IPS DF 4.7 (cell line): ENCODE measurements at regions not wholly inside any gene's neighbourhood (a gene's known extent, or its start where the extent isn't known, plus 50 kb on each side); places are given as distances from the start of the nearest gene placed in this dataset.
"Not testable (repeated sequence)": the region's sequence is repeated elsewhere in the genome, so short reads cannot be mapped to it uniquely, and the experiment has no call there.

Experiments used
- DNase-seq: peaks from one replicate; pipeline ENCODE4 v3.0.0-alpha.2; 2013; ENCODE audit warnings: low spot score; ENCODE audit errors: extremely low read depth

DNA sequence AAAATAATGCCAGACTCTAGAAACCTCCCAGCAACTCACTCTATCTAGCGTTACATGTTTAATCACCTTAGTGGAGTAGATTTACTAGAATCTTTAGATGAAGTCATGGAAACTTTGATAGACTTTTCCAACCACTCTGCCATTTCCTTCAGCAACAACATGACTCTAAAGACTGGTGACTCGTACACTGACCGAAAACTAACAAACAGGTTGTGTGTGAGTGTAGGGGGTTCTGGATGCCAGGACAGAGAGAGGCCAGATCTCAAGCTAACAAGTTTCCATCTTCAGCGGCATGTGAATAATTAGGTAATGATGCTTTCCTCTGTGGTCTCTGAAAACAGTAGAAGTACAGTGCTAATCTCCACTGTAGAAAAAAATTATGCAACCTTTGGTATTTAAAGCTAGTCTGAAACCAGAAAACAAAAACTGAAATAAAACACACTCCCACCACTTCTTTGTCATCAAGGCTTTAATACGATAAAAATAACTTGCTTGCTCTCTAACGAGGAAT is 286.4 kb downstream of the PRDM5 start:
- no peak for DNase-seq

DNA sequence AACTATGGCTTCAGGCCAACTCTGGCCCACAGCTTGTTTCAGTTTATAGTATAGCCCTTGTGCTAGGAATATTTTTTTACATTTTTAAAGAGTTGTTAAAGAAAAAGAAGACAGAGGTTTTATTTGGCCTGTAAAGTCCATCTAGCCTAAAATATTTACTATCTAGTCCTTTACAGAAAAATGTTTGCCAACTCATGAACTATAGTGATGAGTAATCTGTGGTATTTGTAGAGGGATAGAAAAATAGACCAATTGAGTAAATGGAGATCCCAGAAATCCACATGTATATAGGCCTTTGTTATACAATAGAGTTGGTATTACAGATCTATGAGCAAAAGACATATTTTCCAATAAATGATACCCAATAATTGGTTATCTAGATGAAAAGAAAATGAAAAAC is 288.7 kb downstream of the PRDM5 start:
- DNase-seq: no peak

DNA sequence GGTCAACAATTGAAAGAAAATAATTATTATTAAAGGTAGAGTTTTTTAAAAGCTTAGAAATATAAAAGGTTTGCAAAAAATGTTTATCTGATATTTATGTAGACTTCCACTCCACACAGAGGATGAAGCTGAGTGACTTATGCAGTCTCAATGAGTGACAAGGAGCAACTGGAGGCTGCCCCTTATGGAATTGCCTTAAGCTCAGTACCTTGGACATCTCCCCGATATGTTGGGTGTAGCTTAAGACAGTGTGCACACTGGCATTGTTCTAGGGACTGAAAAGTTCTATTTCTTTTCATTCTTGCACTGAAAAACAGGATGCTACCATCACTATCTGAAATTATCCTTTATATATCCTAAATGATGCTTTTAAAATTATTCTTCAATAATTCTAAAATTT is 292.1 kb downstream of the PRDM5 start:
- DNase-seq: no peak

DNA sequence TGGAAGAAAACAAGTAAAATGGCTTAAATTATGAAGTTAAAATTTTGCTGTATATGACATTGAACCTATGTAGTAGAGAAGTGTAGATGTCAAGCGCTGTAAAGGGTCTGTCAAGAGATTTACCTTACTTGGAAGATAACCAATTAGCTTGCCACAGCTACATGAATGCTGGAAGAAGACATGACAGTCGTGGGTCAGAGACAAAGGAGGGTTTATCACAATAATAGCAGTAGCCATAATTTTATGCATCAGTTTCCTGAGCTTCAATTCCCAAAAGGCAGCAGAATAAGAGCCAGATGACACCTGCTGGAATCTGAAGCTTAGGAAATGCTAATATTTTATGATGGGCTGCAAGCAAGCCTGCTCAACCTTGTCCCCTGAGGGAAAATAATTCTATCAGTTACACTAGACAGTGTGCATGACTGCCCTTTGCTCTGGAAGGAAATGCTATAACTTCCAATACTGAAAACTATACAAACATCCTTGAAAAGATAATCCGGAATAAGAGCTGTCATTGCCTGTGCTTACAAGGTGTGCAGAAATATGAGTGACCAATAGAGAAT is 292.9 kb downstream of the PRDM5 start:
- no peak for DNase-seq

DNA sequence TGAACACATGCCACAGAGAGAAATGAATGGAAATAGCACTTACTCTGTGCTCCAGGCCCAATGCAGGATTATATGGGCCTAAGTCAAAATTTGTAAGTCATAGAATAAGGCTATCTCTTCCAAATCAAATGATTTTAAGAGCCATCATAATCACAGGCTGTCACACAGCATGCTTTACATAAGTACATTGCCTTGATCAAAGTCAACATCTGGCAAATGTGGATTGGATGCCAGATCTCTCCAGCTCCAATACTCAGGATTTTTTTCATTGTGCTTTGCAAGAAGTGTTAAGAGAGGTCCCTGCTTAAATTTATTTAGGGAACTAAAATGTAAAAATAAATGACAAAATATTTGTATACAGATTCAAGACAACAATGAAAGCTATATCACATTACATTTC is 299.9 kb downstream of the PRDM5 start:
- DNase-seq: no peak

DNA sequence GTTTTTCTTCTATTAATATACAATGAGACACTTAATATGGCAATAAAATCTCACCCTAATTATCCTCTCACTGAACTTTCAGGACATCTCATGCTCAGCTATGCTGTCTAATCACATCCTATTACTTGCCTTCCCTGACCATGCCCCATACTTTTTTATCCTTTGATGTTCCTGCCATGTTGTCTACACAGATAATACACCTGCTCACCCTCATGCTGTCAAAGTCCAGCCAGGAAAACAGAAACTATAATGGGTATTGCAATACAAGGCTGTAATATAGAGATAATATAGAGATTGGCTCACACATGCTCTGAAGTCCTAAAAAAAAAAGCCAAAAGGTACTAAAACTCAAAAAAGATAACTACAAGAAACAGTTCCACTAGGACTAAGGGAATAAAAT is 305.4 kb downstream of the PRDM5 start:
- no peak for DNase-seq

DNA sequence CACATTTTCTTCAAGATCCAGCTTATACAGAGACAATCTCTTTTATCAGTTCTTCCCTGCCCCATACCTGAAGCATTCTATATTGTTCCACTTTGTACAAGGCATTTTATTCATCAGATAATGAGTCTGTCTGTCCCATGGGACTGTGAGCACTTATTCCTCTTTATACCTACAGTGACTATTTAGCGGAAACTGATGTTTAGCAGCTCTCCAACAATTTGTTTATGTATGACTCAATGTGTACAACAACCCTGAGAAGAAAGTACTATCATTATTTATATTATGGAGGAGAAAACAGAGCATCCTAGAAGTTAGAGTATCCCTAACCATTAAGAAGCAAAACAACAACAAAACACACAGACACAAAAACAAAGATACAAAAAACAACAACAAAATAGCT is 306.5 kb downstream of the PRDM5 start:
- DNase-seq: no peak

DNA sequence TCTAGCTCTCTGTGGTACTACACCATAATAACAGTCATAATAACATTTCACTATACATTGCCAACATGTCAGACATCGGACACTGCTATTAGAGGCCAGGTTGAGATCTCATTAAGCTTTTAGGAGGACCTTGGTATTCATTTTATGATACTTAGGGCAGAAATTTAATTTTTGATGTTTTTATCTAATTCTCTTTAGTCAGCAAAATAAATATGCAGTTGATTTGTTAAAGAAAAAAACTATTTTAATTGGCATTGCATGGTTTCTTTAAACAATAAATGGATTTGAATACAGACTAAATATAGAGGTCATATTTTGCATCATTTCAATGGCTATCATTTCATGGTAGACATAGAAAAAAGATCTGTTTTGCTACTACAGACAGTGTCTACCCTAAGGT is 308.7 kb downstream of the PRDM5 start:
- no peak for DNase-seq

DNA sequence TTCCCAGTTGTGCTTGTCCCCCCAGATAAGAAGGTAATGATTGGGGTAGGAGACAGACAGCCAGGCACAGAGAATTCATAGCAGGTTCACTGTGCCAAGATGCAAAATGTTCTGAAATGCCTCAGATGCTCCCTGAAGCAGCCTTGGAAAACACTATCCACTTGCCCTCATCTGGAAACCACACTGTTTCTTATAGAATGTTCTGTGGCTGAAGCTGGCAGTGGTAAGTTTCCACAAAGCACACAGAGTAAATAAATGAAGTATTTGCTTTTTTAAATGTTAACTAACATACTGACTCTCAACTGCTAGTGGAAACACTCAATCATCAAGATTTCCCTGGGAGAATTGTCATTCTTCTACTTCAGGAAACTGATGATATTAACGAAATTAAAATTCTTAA is 311.4 kb downstream of the PRDM5 start:
- DNase-seq: no peak

DNA sequence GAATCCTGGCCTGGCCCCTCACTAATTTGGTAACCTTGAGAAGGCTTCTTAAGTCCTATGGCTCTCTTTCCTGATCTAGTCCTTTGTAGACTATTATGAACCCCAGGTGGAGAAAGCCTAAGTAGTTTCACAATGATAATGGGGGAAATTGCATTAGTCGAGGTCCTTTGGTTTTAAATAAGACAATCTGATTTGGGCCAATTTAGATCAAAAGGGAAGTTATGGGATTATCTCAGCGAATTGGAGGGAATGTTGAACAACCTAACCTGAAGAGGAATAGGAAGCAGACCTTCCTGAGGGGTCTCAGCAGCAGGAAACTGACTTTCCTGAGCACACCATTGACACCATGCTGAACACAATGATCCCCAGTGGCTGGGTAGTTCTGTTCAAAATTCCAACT is 331.5 kb downstream of the PRDM5 start:
- DNase-seq: no peak

DNA sequence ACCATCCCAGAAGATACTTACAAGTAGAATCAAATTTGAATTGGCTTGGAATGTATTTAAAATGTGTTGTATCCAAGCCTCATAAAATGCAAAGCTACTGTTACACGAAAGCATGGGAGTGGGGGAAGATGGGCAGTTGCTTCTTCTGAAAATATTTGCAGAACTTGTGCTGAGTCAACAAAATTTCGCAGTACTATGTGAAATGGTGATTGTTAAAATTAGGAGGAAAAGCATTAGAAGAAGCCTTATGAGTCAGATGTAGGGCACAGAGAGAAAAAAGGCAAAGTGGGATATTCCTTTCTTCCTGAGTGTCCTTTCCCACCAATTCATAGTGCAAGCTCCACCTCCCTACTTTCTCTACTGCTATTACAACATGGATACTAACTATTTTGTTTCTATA is 332.7 kb downstream of the PRDM5 start:
- no peak for DNase-seq

DNA sequence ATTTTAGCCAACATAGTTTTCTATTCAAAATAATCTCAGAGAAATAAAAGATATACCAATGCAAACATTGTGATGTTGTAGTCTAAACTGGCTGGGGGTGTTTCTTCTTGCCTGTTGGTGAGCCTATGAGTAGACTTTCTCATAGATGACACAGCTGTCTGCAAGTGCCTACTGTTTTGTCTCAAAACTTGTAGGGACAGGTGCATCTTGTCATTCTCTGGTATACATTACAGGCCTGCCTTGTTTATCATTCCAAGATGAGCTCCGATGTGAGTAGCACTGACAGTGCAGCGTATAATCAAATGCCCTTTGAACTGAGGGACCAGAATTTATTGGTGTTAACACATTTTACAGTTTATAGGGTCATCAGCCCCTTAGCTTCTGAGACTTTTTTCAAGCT is 353.8 kb downstream of the PRDM5 start:
- no peak for DNase-seq

DNA sequence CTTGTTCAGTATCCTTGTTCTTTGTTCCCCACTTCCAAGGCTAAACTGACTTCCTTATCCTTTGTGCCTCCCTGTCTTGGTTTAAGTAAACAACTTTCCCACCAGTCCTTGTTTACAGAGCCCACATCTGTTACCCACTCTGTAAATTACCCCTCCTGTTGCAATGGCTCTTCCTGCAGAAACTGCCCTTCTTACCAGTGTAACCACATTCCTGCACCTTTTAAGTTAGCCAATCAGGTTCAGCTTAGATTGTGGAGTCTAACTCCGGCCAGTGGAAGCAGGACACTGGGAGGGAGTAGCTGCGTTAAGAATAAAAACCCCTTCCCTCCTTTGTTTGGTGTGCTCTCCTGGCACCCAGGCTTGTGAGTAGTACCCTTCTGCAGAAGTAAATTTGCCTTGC is 360.9 kb downstream of the PRDM5 start:
- no peak for DNase-seq

DNA sequence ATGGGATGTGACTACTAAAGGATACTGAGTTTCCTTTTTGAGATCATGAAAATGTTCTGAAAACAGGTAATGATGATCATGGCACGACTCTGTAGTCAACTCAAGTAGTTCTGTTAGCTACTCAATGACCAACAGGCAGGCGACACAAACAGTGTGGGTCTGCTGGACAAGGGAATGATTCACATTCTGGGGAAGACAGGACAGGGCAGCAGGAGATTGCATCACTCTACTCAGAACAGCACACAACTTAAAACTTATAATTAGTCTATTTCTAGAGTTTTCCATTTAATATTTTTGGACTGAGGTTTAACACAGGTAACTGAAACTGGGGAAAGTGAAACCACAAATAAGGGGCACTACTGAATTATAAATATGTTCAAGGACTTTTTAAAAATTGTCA is 365.2 kb downstream of the PRDM5 start:
- DNase-seq: no peak

DNA sequence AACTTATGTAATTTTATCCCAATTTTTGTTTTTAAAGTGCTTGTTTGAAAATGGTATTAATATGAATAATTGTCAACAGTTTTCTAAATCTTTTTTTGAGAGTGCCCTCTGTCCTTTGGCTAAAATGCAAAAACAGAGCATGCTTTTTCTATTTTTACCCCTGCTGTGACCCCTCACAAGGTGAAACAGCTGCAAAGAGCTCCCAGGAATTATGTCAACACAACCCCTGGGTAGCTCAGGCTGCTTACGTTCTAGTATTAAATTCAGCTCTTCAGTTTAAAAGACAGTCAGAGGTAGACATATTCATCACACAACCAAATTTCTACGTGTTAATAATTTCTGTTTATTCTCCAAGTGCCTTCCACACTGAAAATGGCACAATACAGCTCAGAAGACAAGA is 367.5 kb downstream of the PRDM5 start:
- DNase-seq: no peak

DNA sequence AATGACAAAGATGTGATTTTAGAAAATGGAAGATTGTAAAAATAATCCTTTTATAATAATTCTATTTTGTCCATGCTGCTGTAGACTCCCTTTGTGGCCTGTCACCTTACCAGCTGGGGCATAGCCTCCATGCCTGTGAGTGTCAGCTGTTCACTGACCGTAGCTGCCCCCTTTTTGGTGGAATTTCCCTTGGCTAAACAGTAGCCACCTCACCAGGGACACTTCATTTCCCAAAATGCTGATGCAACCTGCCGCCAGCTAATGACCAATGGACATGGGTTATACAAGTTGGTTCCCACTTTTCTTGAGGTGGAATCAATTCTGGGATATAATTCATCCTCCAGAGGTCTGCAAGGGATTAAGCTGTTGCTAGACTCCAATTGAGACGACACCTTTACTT is 368.4 kb downstream of the PRDM5 start:
- no peak for DNase-seq

DNA sequence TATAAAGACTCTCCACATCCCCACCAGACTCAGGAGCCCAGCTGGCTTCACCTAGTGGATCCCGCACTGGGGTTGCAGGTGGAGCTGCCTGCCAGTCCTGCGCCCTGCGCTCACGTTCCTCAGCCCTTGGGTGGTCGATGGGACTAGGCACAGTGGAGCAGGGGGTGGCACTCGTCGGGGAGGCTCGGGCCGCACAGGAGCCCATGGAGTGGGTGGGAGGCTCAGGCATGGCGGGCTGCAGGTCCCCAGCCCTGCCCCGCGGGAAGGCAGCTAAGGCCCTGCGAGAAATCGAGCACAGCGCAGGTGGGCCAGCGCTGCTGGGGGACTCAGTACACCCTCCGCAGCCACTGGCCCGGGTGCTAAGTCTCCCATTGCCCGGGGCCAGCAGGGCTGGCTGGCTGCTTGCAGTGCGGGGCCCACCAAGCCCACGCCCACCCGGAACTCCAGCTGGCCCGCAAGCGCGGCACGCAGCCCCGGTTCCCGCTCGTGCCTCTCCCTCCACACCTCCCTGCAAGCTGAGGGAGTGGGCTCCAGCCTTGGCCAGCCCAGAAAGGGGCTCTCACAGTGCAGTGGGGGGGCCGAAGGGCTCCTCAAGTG is 371.8 kb downstream of the PRDM5 start:
- DNase-seq: not testable (repeated sequence)

DNA sequence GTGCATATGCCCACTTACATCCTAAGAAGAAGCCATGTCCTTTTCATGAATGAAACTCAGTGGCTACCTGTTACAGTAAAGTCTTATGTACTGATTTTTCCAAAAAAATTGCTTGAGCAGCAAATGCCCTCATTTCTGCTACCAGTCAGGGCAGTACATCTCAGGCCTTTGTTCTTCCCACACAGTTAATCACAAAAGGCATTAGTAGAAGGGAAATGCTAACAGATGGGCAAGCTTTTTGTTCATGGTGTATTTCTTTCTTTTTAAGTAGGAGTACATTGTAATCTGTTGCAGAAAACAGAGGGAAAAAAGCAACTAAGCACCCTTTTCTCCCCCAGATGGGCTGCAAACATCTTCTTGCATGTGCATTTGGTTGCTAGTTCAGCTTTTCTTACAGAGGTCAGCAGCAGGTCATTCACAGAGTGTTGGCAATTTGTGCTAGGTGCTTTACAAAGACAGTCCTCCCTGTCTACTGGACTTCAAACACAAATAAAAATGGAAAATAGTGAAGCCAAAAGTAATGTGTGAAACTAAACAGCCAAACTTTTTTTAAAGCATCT is 373.4 kb downstream of the PRDM5 start:
- no peak for DNase-seq

DNA sequence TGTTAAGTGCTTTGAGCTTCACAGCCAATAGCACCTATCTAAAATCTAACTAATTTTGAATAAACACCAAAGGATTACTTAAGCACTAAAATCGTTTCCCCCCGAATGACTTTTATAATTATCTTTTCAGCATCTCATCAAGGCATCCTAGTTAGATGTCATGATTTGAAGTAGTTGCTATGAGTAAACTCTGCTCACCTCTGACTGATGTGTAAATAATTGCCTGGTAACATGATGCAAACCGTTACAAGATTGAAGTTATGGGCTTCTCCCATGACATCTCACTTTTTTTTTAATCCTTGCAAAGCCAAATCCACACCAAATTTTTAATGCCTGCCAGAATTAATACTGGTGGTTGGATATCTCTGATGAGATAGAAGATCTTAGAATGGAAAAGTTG is 377.1 kb downstream of the PRDM5 start:
- DNase-seq: no peak

DNA sequence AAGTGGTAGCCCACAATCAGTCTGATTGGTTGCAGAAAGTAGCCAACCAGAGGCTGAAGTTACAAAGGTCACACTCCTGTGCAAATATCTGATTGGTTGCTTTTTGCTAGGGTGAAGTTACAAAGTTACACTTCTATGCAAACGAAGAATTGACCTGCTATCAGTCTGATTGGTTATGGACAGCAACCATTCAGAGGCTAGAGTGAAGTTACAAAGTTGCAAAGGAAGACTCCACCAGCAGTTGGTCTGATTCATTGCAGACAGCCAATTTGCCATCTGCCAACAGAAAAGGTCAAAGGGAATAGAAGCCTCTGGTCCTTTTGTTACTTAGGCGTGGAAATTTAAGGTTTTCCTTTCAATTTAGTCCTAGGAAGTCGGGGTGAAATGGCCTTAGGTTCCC is 377.7 kb downstream of the PRDM5 start:
- DNase-seq: no peak

DNA sequence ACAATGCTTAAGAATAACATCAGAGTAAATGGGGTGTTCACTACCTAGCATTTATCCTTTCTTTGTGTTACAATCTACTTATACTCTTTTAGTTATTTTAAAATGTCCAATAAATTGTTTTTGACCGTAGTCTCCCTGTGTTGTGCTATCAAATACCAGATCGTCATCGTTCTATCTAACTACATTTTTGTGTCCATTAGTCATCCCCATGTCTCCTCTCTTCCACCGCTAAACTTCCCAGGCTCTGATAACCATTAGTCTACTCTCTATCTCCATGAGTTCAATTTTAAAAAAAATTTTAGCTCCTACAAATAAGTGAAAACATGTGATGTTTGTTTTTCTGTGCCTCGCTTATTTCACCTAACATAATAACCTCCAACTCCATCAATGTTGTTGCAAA is 381.9 kb downstream of the PRDM5 start:
- DNase-seq: no peak

DNA sequence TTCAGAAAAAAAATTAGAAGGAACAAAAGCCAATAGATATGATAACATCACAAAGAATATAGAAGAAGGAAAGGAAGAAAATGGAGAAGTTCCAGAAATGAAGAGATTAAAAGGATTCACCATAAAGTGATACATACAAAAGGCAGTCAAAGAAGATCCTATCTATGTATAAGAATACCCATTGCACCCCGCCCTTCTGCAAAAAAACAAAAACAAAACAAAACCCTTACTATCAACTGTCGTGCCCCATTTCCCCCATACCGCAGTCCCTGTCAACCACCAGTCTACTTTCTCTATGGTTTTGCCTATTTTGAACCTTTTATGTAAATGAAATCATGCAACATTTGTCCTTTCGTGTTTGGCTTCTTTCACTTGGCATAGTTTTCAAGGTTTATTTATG is 385.6 kb downstream of the PRDM5 start:
- DNase-seq: no peak

DNA sequence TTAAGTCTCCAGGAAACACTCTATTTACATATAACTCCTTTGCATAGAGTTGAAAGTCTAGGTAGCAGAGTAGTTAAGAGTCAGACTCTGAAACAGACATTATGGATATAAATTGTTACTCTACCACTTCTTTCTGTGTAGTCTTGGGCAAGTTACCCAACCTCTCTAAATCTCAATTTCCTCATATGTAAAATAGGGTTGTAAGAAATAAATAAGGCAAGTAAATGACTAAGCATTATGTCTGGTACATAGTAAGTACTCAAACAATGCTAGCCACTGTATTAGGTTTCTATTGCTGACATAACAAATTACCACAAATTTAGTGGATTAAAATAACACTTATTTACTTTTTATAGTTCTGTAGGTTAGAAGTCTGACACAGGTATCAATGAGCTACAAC is 394.1 kb downstream of the PRDM5 start:
- DNase-seq: no peak
